H1 (cell line): ENCODE measurements at regions not wholly inside any gene's neighbourhood (a gene's known extent, or its start where the extent isn't known, plus 50 kb on each side); places are given as distances from the start of the nearest gene placed in this dataset.

Experiments
- CTCF ChIA-PET: fragments of 300-600 bp; sonication (Branson Sonifier 250); formaldehyde crosslinking; loops from one replicate; lab custom pipeline; 2021; ENCODE audit not compliant: partially characterized antibody; lab: Charles Lee
- POLR2A ChIA-PET: fragments of 300-600 bp; sonication (Branson Sonifier 250); formaldehyde crosslinking; loops from one replicate; lab custom pipeline; 2021; ENCODE audit warnings: inconsistent platforms; ENCODE audit not compliant: partially characterized antibody; lab: Charles Lee
- DNase-seq, 2 experiments: peaks; one replicate each; pipeline versions ENCODE4 v3.0.0 to v3.0.0-alpha.2; 2010 to 2022; ENCODE audit warnings: low spot score in 2 of 2, low read depth in 1 of 2, mixed read lengths in 1 of 2
- FAIRE-seq: peaks from 2 replicates; lab custom pipeline; 2011; peaks lifted over from hg19 to GRCh38; lab: Jason Lieb, UNC
- H2AFZ ChIP-seq: 2 replicates; pipeline ENCODE4 v1.8.1; 2012; ENCODE audit warnings: low read length, inconsistent platforms
- H2AK5ac ChIP-seq: 2 replicates; pipeline ENCODE4 v1.6.1; 2013; ENCODE audit warnings: low read depth, low read length
- H2BK120ac ChIP-seq: replicated peaks from 2 replicates; pipeline ENCODE3; 2013; ENCODE audit warnings: low read depth, low read length, inconsistent platforms
- H2BK12ac ChIP-seq: 2 replicates; pipeline ENCODE4 v1.6.1; 2013; ENCODE audit warnings: low read depth, low read length
- H2BK15ac ChIP-seq: 2 replicates; pipeline ENCODE4 v1.6.1; 2013; ENCODE audit warnings: low read length
- H2BK20ac ChIP-seq: 2 replicates; pipeline ENCODE4 v1.6.1; 2013; ENCODE audit warnings: low read length
- H2BK5ac ChIP-seq: 2 replicates; pipeline ENCODE4 v1.6.1; 2013; ENCODE audit warnings: low read depth, low read length
- H3K14ac ChIP-seq: 2 replicates; pipeline ENCODE4 v1.6.1; 2013; ENCODE audit warnings: inconsistent platforms; ENCODE audit not compliant: insufficient read length
- H3K18ac ChIP-seq: 2 replicates; pipeline ENCODE4 v1.6.1; 2013; ENCODE audit warnings: low read length; ENCODE audit errors: extremely low read depth
- H3K23ac ChIP-seq: 2 replicates; pipeline ENCODE4 v1.6.1; 2013; ENCODE audit warnings: inconsistent platforms; ENCODE audit not compliant: insufficient read length
- H3K23me2 ChIP-seq: 2 replicates; pipeline ENCODE4 v1.6.1; 2013; ENCODE audit warnings: low read depth, low read length
- H3K27ac ChIP-seq: 2 replicates; pipeline ENCODE4 v1.6.1; 2011; ENCODE audit warnings: low read depth, low read length, inconsistent platforms
- H3K27me3 ChIP-seq, 4 experiments: replicated peaks in 1 of 4; 1 replicate in 1 of 4; 2 replicates in 3 of 4; pipeline versions ENCODE4 v1.6.1 to v1.8.1; 2011 to 2013; ENCODE audit warnings: low read length in 3 of 4, mild to moderate bottlenecking in 3 of 4, inconsistent platforms in 2 of 4, mixed read lengths in 2 of 4, moderate library complexity in 1 of 4; ENCODE audit not compliant: control insufficient read depth in 3 of 4, insufficient read depth in 3 of 4; ENCODE audit errors: extremely low read depth in 1 of 4
- H3K36me3 ChIP-seq, 4 experiments: 2 replicates each; pipeline versions ENCODE4 v1.6.1 to v1.8.1; 2011 to 2013; ENCODE audit warnings: mild to moderate bottlenecking in 4 of 4, low read length in 3 of 4, moderate library complexity in 2 of 4, control low read depth in 1 of 4, inconsistent platforms in 1 of 4; ENCODE audit not compliant: insufficient read depth in 4 of 4, control insufficient read depth in 2 of 4
- H3K4ac ChIP-seq: replicated peaks from 2 replicates; pipeline ENCODE3; 2013; ENCODE audit warnings: low read length, low read depth, mixed read lengths, inconsistent platforms; ENCODE audit not compliant: insufficient read length
- H3K4me1 ChIP-seq, 4 experiments: replicated peaks in 1 of 4; 1 replicate in 1 of 4; 2 replicates in 3 of 4; pipeline versions ENCODE4 v1.6.1 to v1.8.1; 2011 to 2013; ENCODE audit warnings: low read length in 3 of 4, inconsistent platforms in 2 of 4, mixed read lengths in 1 of 4; ENCODE audit not compliant: insufficient read depth in 4 of 4, control insufficient read depth in 3 of 4
- H3K4me2 ChIP-seq, 2 experiments: 2 replicates each; pipeline versions ENCODE4 v1.6.1 to v1.8.1; 2011 to 2013; ENCODE audit warnings: low read depth in 2 of 2, low read length in 2 of 2, control low read depth in 1 of 2, inconsistent platforms in 1 of 2, mild to moderate bottlenecking in 1 of 2; ENCODE audit not compliant: insufficient read depth in 1 of 2
- H3K4me3 ChIP-seq, 4 experiments: fragments of 200-600, 300-600 bp in 1 of 4; sonication (generic), shearing (Covaris generic), sonication (Bioruptor Twin) in 1 of 4; 2 replicates each; pipeline versions ENCODE4 v1.5.1 to v1.8.1; 2011 to 2016; ENCODE audit warnings: low read length in 4 of 4, low read depth in 3 of 4, control low read depth in 2 of 4, inconsistent platforms in 2 of 4, mild to moderate bottlenecking in 2 of 4, mixed read lengths in 1 of 4, moderate library complexity in 1 of 4; ENCODE audit not compliant: insufficient read depth in 2 of 4; ENCODE audit errors: extremely low read depth in 1 of 4
- H3K56ac ChIP-seq: replicated peaks from 2 replicates; pipeline ENCODE3; 2013; ENCODE audit warnings: low read depth, mild to moderate bottlenecking, mixed read lengths, low read length, inconsistent platforms; ENCODE audit not compliant: insufficient read length
- H3K79me1 ChIP-seq: 2 replicates; pipeline ENCODE4 v1.6.1; 2013; ENCODE audit warnings: low read depth, low read length, control low read depth
- H3K79me2 ChIP-seq, 2 experiments: 2 replicates each; pipeline versions ENCODE4 v1.6.1 to v1.8.1; 2012 to 2013; ENCODE audit warnings: low read length in 2 of 2, mild to moderate bottlenecking in 2 of 2, inconsistent platforms in 1 of 2; ENCODE audit not compliant: insufficient read depth in 2 of 2, control insufficient read depth in 1 of 2
- H3K9ac ChIP-seq, 4 experiments: replicated peaks in 1 of 4; 1 replicate in 1 of 4; 2 replicates in 3 of 4; pipeline versions ENCODE4 v1.6.1 to v1.8.1; 2011 to 2013; ENCODE audit warnings: low read depth in 3 of 4, low read length in 3 of 4, control low read depth in 2 of 4, mild to moderate bottlenecking in 2 of 4, moderate library complexity in 2 of 4, inconsistent platforms in 1 of 4; ENCODE audit errors: extremely low read depth in 1 of 4
- H3K9me3 ChIP-seq, 2 experiments: 2 replicates each; pipeline versions ENCODE4 v1.6.1 to v1.8.1; 2012 to 2013; ENCODE audit warnings: mild to moderate bottlenecking in 2 of 2, moderate library complexity in 2 of 2, control low read depth in 1 of 2, inconsistent platforms in 1 of 2, low read depth in 1 of 2, low read length in 1 of 2, mixed read lengths in 1 of 2; ENCODE audit not compliant: insufficient read depth in 2 of 2
- H4K20me1 ChIP-seq, 2 experiments: replicated peaks in 1 of 2; 2 replicates each; pipeline versions ENCODE3 to v1.8.1; 2011 to 2013; ENCODE audit warnings: inconsistent platforms in 2 of 2, low read length in 2 of 2, mild to moderate bottlenecking in 1 of 2; ENCODE audit not compliant: insufficient read depth in 2 of 2, control insufficient read depth in 1 of 2
- H4K5ac ChIP-seq: 2 replicates; pipeline ENCODE4 v1.6.1; 2013; ENCODE audit warnings: low read length, low read depth, mixed read lengths, inconsistent platforms; ENCODE audit not compliant: insufficient read length
- H4K8ac ChIP-seq: 2 replicates; pipeline ENCODE4 v1.8.0; 2013; ENCODE audit warnings: mild to moderate bottlenecking, moderate library complexity, low read length, inconsistent platforms; ENCODE audit not compliant: insufficient read depth; ENCODE audit errors: extremely low read depth
- H4K91ac ChIP-seq: replicated peaks from 2 replicates; pipeline ENCODE3; 2013; ENCODE audit warnings: low read length, mixed read lengths, inconsistent platforms; ENCODE audit not compliant: insufficient read length
- ASH2L ChIP-seq: fragments of 200-600, 300-600 bp; sonication (generic); IDR thresholded peaks from one replicate; pipeline ENCODE4 v1.7.1; 2017; ENCODE audit warnings: low read length
- ATF2 ChIP-seq: IDR thresholded peaks from 2 replicates; pipeline ENCODE4 v1.6.1; 2012; ENCODE audit warnings: low read length, inconsistent platforms
- CHD1 ChIP-seq: IDR thresholded peaks from 2 replicates; pipeline ENCODE4 v1.6.1; 2012; ENCODE audit warnings: low read depth, low read length, improper control_type of control experiment
- CREB1 ChIP-seq: IDR thresholded peaks from 2 replicates; pipeline ENCODE4 v1.6.1; 2012; ENCODE audit warnings: inconsistent platforms
- GTF2F1 ChIP-seq: IDR thresholded peaks from 2 replicates; pipeline ENCODE4 v1.6.1; 2012; ENCODE audit warnings: low read depth, low read length, improper control_type of control experiment, borderline replicate concordance
- KDM5A ChIP-seq: fragments of 200-600 bp; IDR thresholded peaks from 2 replicates; pipeline ENCODE4 v1.7.1; 2012; ENCODE audit warnings: mild to moderate bottlenecking, low read length, inconsistent platforms, mixed read lengths
- MAFK ChIP-seq: IDR thresholded peaks from 2 replicates; pipeline ENCODE4 v1.6.1; 2012; ENCODE audit warnings: low read depth, mild to moderate bottlenecking, improper control_type of control experiment, low read length
- RFX5 ChIP-seq: IDR thresholded peaks from 2 replicates; pipeline ENCODE4 v1.6.1; 2011; ENCODE audit warnings: low read depth, low read length, improper control_type of control experiment, borderline replicate concordance
- SAP30 ChIP-seq: fragments of 300-600 bp; sonication (generic); IDR thresholded peaks from 2 replicates; pipeline ENCODE4 v1.7.1; 2012; ENCODE audit warnings: low read length, moderate library complexity, mild to moderate bottlenecking, inconsistent platforms; ENCODE audit not compliant: insufficient read depth, insufficient replicate concordance
- SP1 ChIP-seq: IDR thresholded peaks from 2 replicates; pipeline ENCODE4 v1.6.1; 2011; ENCODE audit warnings: low read depth, low read length
- SP4 ChIP-seq: IDR thresholded peaks from 2 replicates; pipeline ENCODE4 v1.6.1; 2012; ENCODE audit warnings: low read length, inconsistent platforms
- TBP ChIP-seq: IDR thresholded peaks from 2 replicates; pipeline ENCODE4 v1.6.1; 2011; ENCODE audit warnings: low read depth, low read length, improper control_type of control experiment
- TEAD4 ChIP-seq: IDR thresholded peaks from 2 replicates; pipeline ENCODE4 v1.6.1; 2012; ENCODE audit warnings: low read depth, low read length, inconsistent platforms, mixed read lengths
- ZNF274 ChIP-seq: IDR thresholded peaks from 2 replicates; pipeline ENCODE4 v1.7.0; 2012; ENCODE audit warnings: low read length, borderline replicate concordance; ENCODE audit errors: extremely low read depth
- WGBS, 2 experiments: shearing (Covaris generic) in 1 of 2; methylation state at CpG; one replicate each; pipeline versions ENCODE4 v1.1.6 to v1.1.7; 2013 to 2015; ENCODE audit warnings: low lambda C conversion rate in 2 of 2, mixed read lengths in 2 of 2, inconsistent platforms in 1 of 2, low coverage in 1 of 2, missing lambda C conversion rate in 1 of 2; ENCODE audit not compliant: insufficient replicate concordance in 2 of 2, insufficient coverage in 1 of 2, insufficient read length in 1 of 2; ENCODE audit errors: extremely low coverage in 1 of 2, missing lambda C conversion rate in 1 of 2; 5-methylcytosine and 5-hydroxymethylcytosine counted together

GRCh38 chr3:162718697-162719096 is 1222.1 kb downstream of the OTOL1 start:
- ChIA-PET CTCF (interaction anchor here (0.7 to 0.9 kb wide), 2 partner anchors 21 to 268 kb away, joined by 3 to 4 read pairs; no protein-coding TSS in a partner anchor), POLR2A (no interaction called here)
- Histone ChIP-seq H2BK15ac (no peak overlapping the region), H3K36me3 (no peaks in the 10 kb centered on the region), H2AK5ac (no peak overlapping the region), H3K79me1 (no peaks in the 10 kb centered on the region), H4K5ac (no peak overlapping the region), H3K23ac (no peak overlapping the region), H3K23me2 (peaks cover 2% of the 10 kb centered on the region; the same call in 1 of the 2 replicates), H3K4me3 (no peak overlapping the region), H3K56ac (no peak overlapping the region), H3K9ac (no peak overlapping the region), H2BK5ac (peak overlapping the region; percentile 84; the same call in 1 of the 2 replicates), H2AFZ (no peak overlapping the region), H2BK12ac (no peak overlapping the region; the same call in 1 of the 2 replicates), H3K27ac (no peak overlapping the region), H3K4me1 (peaks cover 7 to 21% (median 11%) of the 10 kb centered on the region in 4 experiments; a peak in 6 of 7 replicates), H2BK20ac (peak overlapping the region; percentile 66; the same call in 1 of the 2 replicates), H3K14ac (no peak overlapping the region), H3K4me2 (peak overlapping the region in 1 of 2 experiments; percentile 3; a peak in 1 of 4 replicates), H4K91ac (no peak overlapping the region), H3K79me2 (no peaks in the 10 kb centered on the region), H3K27me3 (peaks cover 0 to 1% (median 0%) of the 10 kb centered on the region in 4 experiments; a peak in 1 of 7 replicates), H2BK120ac (no peak overlapping the region), H3K9me3 (no peaks in the 10 kb centered on the region), H3K18ac (peak overlapping the region; percentile 62), H4K8ac (no peak overlapping the region), H3K4ac (no peak overlapping the region), H4K20me1 (no peaks in the 10 kb centered on the region)
- WGBS, 2 experiments = 58% methylated on average over 2 of the region's 2 CpGs; no CpG with 5 or more reads in 1 of the 2 experiments
- FAIRE-seq = no peak
- DNase-seq = no peak
- no peak for TF ChIP-seq CREB1
- TF ChIP-seq SAP30 = no peak
- no peak for TF ChIP-seq TBP
- no peak for TF ChIP-seq ASH2L
- TF ChIP-seq ZNF274 = no peak
- no peak for TF ChIP-seq MAFK
- TF ChIP-seq CHD1 = no peak
- TF ChIP-seq ATF2 = no peak
- no peak for TF ChIP-seq KDM5A
- TF ChIP-seq SP4 = no peak
- TF ChIP-seq TEAD4 = no peak
- no peak for TF ChIP-seq RFX5
- TF ChIP-seq GTF2F1 = no peak
- TF ChIP-seq SP1 = no peak
